ENCODE measurements at regions not wholly inside any gene's neighbourhood (a gene's known extent, or its start where the extent isn't known, plus 50 kb on each side); places are given as distances from the start of the nearest gene placed in this dataset.

- TF ChIP-seq CTCF (conservative IDR thresholded peaks at IDR 0.05): no peak
- TF ChIP-seq EZH2 (IDR thresholded peaks at IDR 0.05; ENCODE audit: low read depth): no peak
Observed at GRCh38 chr5:3381206-3381825, 214.3 kb upstream of the IRX1 start.
